Tibial nerve (tissue), 4 donors: ENCODE measurements at regions not wholly inside any gene's neighbourhood (a gene's known extent, or its start where the extent isn't known, plus 50 kb on each side); places are given as distances from the start of the nearest gene placed in this dataset.
A peak's percentile ranks its signal among the peaks of the same experiment; 100 is the strongest.

Experiments
- DNase-seq, 2 donors: peaks; one replicate each; pipeline ENCODE4 v3.0.0-alpha.2; 2019; ENCODE audit warnings: low spot score in 2 of 2
- H3K27ac ChIP-seq, 4 donors: fragments of 200-600 bp; sonication (generic) in 3 of 4; one replicate each; pipeline ENCODE4 v1.5.1; 2017 to 2019; ENCODE audit warnings: mild to moderate bottlenecking in 1 of 4
- H3K27me3 ChIP-seq, 2 donors: fragments of 200-600 bp; sonication (generic) in 1 of 2; one replicate each; pipeline versions ENCODE4 v1.5.1 to v1.6.0; 2017 to 2019
- H3K36me3 ChIP-seq, 3 donors: fragments of 200-600 bp; sonication (generic); one replicate each; pipeline ENCODE4 v1.5.1; 2018 to 2019
- H3K4me1 ChIP-seq, 4 donors: fragments of 200-600 bp; sonication (generic) in 3 of 4; one replicate each; pipeline ENCODE4 v1.5.1; 2017 to 2019
- H3K4me3 ChIP-seq, 4 donors: fragments of 200-600 bp; sonication (generic) in 3 of 4; one replicate each; pipeline ENCODE4 v1.5.1; 2017 to 2019; ENCODE audit warnings: mild to moderate bottlenecking in 1 of 4, moderate library complexity in 1 of 4
- H3K9me3 ChIP-seq, 4 donors: fragments of 200-600 bp; sonication (generic) in 3 of 4; one replicate each; pipeline ENCODE4 v1.5.1; 2017 to 2019
- CTCF ChIP-seq, 5 experiments: fragments of 200-600 bp in 3 of 5; fragments of 450-650 bp in 2 of 5; sonication (generic) in 3 of 5; IDR thresholded peaks; one replicate each; pipeline ENCODE4 v1.5.1; 2016 to 2019; ENCODE audit warnings: antibody characterized with exemption in 5 of 5, mild to moderate bottlenecking in 3 of 5, moderate library complexity in 2 of 5
- EP300 ChIP-seq, 2 donors: sonication (generic); formaldehyde crosslinking; IDR thresholded peaks; one replicate each; pipeline ENCODE4 v1.6.1; 2017; ENCODE audit warnings: antibody characterized with exemption in 2 of 2, mild to moderate bottlenecking in 1 of 2
- POLR2A ChIP-seq, 2 donors: fragments of 450-650 bp; IDR thresholded peaks; one replicate each; pipeline ENCODE4 v1.6.1; 2017; ENCODE audit warnings: antibody characterized with exemption in 2 of 2, mild to moderate bottlenecking in 2 of 2, moderate library complexity in 2 of 2
- WGBS, 2 donors: methylation state at CpG; one replicate each; pipeline ENCODE4 v1.1.5; 2018; 5-methylcytosine and 5-hydroxymethylcytosine counted together

GRCh38 chr15:29969562-29970401, 113.0 kb upstream of the GOLGA8J start:
- H3K27me3 ChIP-seq = peaks cover 0 to 14% of the 10 kb centered on the region in 2 donors
- H3K4me1 ChIP-seq = peaks cover 0 to 8% (median 0%) of the 10 kb centered on the region in 4 donors
- H3K36me3 ChIP-seq = no peaks in the 10 kb centered on the region
- no peak for TF ChIP-seq POLR2A (IDR thresholded peaks at IDR 0.05)
- TF ChIP-seq EP300 (IDR thresholded peaks at IDR 0.05) = no peak
- TF ChIP-seq CTCF (IDR thresholded peaks at IDR 0.05) = no peak
- WGBS, 2 donors = 61 to 69% methylated on average over 10 of the region's 10 CpGs
- H3K4me3 ChIP-seq = peak overlapping the region in 1 of 4 donors; percentile 48
- DNase-seq = no peak
- peaks cover 0 to 8% (median 0%) of the 10 kb centered on the region in 4 donors for H3K9me3 ChIP-seq
- peak overlapping the region in 2 of 4 donors; percentile 8 to 66 for H3K27ac ChIP-seq

- Histone ChIP-seq H3K4me3 (peak overlapping the region; percentile 33 to 74 (median 46)), H3K27ac (peak overlapping the region in 2 of 4 donors; percentile 47 to 84), H3K27me3 (peaks cover 0 to 14% of the 10 kb centered on the region in 2 donors), H3K36me3 (no peaks in the 10 kb centered on the region), H3K4me1 (peaks cover 0 to 8% (median 0%) of the 10 kb centered on the region in 4 donors), H3K9me3 (peaks cover 0 to 8% (median 0%) of the 10 kb centered on the region in 4 donors)
- no peak for TF ChIP-seq POLR2A (IDR thresholded peaks at IDR 0.05)
- DNase-seq = no peak
- 18 to 37% methylated on average over 30 to 58 of the region's 69 CpGs for WGBS, 2 donors
These were observed 113.7 kb upstream of the GOLGA8J start for GRCh38 chr15:29968895-29969561.

- Histone ChIP-seq H3K4me1 (peaks cover 0 to 8% (median 0%) of the 10 kb centered on the region in 4 donors), H3K27me3 (peaks cover 0 to 14% of the 10 kb centered on the region in 2 donors), H3K36me3 (no peaks in the 10 kb centered on the region), H3K27ac (peak overlapping the region in 3 of 4 donors; percentile 17 to 84 (median 65)), H3K9me3 (peaks cover 0 to 8% (median 0%) of the 10 kb centered on the region in 4 donors), H3K4me3 (peak overlapping the region; percentile 33 to 74 (median 46))
- no peak for DNase-seq
- TF ChIP-seq POLR2A (IDR thresholded peaks at IDR 0.05) (no peak), EP300 (IDR thresholded peaks at IDR 0.05) (no peak), CTCF (IDR thresholded peaks at IDR 0.05) (no peak)
- 5 to 8% methylated on average over 23 to 47 of the region's 91 CpGs for WGBS, 2 donors
These were observed 114.5 kb upstream of the GOLGA8J start for GRCh38 chr15:29968099-29968894.

GRCh38 chr15:29962407-29962806, 120.3 kb upstream of the GOLGA8J start:
- Histone ChIP-seq H3K4me3 (no peak overlapping the region), H3K9me3 (no peaks in the 10 kb centered on the region), H3K27me3 (peaks cover 0 to 6% of the 10 kb centered on the region in 2 donors), H3K27ac (peak overlapping the region in 2 of 4 donors; percentile 43 to 54), H3K4me1 (peaks cover 0 to 13% (median 0%) of the 10 kb centered on the region in 4 donors), H3K36me3 (no peaks in the 10 kb centered on the region)
- WGBS, 2 donors = 34 to 40% methylated on average over 1 of the region's 1 CpG
- no peak for TF ChIP-seq POLR2A (IDR thresholded peaks at IDR 0.05)
- TF ChIP-seq CTCF (IDR thresholded peaks at IDR 0.05) = no peak
- TF ChIP-seq EP300 (IDR thresholded peaks at IDR 0.05) = no peak
- no peak for DNase-seq

- Histone ChIP-seq H3K36me3 (no peaks in the 10 kb centered on the region), H3K4me1 (peaks cover 0 to 13% (median 0%) of the 10 kb centered on the region in 4 donors), H3K4me3 (no peak overlapping the region), H3K9me3 (no peaks in the 10 kb centered on the region), H3K27ac (peak overlapping the region in 1 of 4 donors; percentile 44), H3K27me3 (no peaks in the 10 kb centered on the region)
- no peak for DNase-seq
- WGBS, 2 donors = 38 to 46% methylated on average over 9 of the region's 9 CpGs
- TF ChIP-seq POLR2A (IDR thresholded peaks at IDR 0.05) (no peak), EP300 (IDR thresholded peaks at IDR 0.05) (no peak)
These were observed 123.2 kb upstream of the GOLGA8J start for GRCh38 chr15:29959384-29960137.
